ENCODE measurements at regions not wholly inside any gene's neighbourhood (a gene's known extent, or its start where the extent isn't known, plus 50 kb on each side); places are given as distances from the start of the nearest gene placed in this dataset.

DNA sequence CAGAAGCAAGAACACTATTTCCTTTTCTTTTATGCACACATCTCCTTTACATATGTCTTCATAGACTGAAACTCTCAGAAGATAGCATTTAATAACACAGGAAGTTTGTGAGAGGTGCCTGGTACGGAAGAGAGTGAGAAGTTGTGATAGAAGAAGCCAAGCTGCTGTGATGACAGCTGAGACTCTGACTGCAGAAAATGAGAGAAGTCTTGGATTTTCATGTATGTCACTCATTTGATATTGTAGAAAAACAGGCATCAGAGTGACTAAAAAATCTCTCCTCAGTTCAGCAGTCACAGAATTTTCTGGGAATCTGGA is 154.9 kb upstream of the BMP2 start:
- no peaks in the 10 kb centered on the region for H3K4me1 ChIP-seq (ENCODE audit: insufficient read depth, low read length)
- H3K79me1 ChIP-seq (ENCODE audit: insufficient read depth, low read depth, low read length, poor library complexity, severe bottlenecking), result no peaks in the 10 kb centered on the region
- Mint-ChIP-seq H3K27ac (no peak overlapping the region), H3K27me3 (ENCODE audit: low read depth) (no peaks in the 10 kb centered on the region), H3K9me3 (no peaks in the 10 kb centered on the region), H3K4me3 (no peak overlapping the region), H3K36me3 (ENCODE audit: insufficient read depth in 1 of 3, low read depth in 3 of 3) (no peaks in the 10 kb centered on the region), H3K4me1 (no peaks in the 10 kb centered on the region)
- no peak overlapping the region for H2AK5ac ChIP-seq (ENCODE audit: insufficient read length, low read length)
- H4K5ac ChIP-seq (ENCODE audit: insufficient read length, low read depth, low read length), result no peak overlapping the region
- H2BK120ac ChIP-seq (ENCODE audit: low read depth, low read length, poor library complexity, severe bottlenecking), result no peak overlapping the region
- no peak for DNase-seq
- TF ChIP-seq CTCF (conservative IDR thresholded peaks at IDR 0.05), result no peak
- no peak overlapping the region for H3K27ac ChIP-seq (ENCODE audit: insufficient read length, low read depth, low read length)
- H3K18ac ChIP-seq (ENCODE audit: insufficient read length, low read depth, low read length), result no peak overlapping the region
- no peaks in the 10 kb centered on the region for H4K20me1 ChIP-seq (ENCODE audit: control insufficient read depth, insufficient read depth, insufficient read length)
- H3K23me2 ChIP-seq (ENCODE audit: insufficient read length, low read depth, low read length, poor library complexity, severe bottlenecking), result no peaks in the 10 kb centered on the region
- H3K56ac ChIP-seq (ENCODE audit: insufficient read length, low read depth, low read length), result no peak overlapping the region
- no peak overlapping the region for H2BK5ac ChIP-seq (ENCODE audit: insufficient read length, low read length)
- H3K4ac ChIP-seq (ENCODE audit: low read depth, low read length), result no peak overlapping the region
- no peak overlapping the region for H3T11ph ChIP-seq (ENCODE audit: low read length)
- H2BK20ac ChIP-seq (ENCODE audit: low read depth, low read length, poor library complexity, severe bottlenecking), result no peak overlapping the region
- H3K4me2 ChIP-seq (ENCODE audit: insufficient read depth, insufficient read length, low read length), result no peak overlapping the region
- H2BK12ac ChIP-seq (ENCODE audit: insufficient read length, low read depth, low read length), result no peak overlapping the region
- no peaks in the 10 kb centered on the region for H3K27me3 ChIP-seq (ENCODE audit: insufficient read depth, low read length)
- H4K8ac ChIP-seq (replicated peaks; ENCODE audit: insufficient read length, low read depth, low read length), result no peak overlapping the region
- WGBS (ENCODE audit: extremely low coverage, insufficient read length, low lambda C conversion rate), result no CpG with 5 or more reads among the region's 1 CpG
- no peak overlapping the region for H2AFZ ChIP-seq (ENCODE audit: low read length)
- H3K9ac ChIP-seq (ENCODE audit: extremely low read depth, insufficient read length, low read length), result no peak overlapping the region
- H4K91ac ChIP-seq (ENCODE audit: insufficient read length, low read depth, low read length), result no peak overlapping the region
- no peak overlapping the region for H3K14ac ChIP-seq (ENCODE audit: insufficient read depth, low read length)
- no peaks in the 10 kb centered on the region for H3K9me3 ChIP-seq (ENCODE audit: control insufficient read depth, low read depth, low read length)
- H3K23ac ChIP-seq (ENCODE audit: insufficient read length, low read depth, low read length), result no peak overlapping the region
- no peak overlapping the region for H2BK15ac ChIP-seq (ENCODE audit: low read depth, low read length)
- H3K79me2 ChIP-seq (ENCODE audit: insufficient read depth, low read length), result no peaks in the 10 kb centered on the region

Measured in H9 (cell line).